Colon (tissue), 2 donors: ENCODE measurements at regions not wholly inside any gene's neighbourhood (a gene's known extent, or its start where the extent isn't known, plus 50 kb on each side); places are given as distances from the start of the nearest gene placed in this dataset.

Source experiments
- FAIRE-seq: peaks from 2 replicates; lab custom pipeline; 2012; peaks lifted over from hg19 to GRCh38; lab: Jason Lieb, UNC
- donor health status: control.
- donor health status: control.

GRCh38 chr4:147361726-147362125 is 119.2 kb upstream of the EDNRA start:
- FAIRE-seq = peak; percentile 94

GRCh38 chr4:147362938-147363337 is 118.0 kb upstream of the EDNRA start:
- no peak for FAIRE-seq

GRCh38 chr4:147363514-147363913 is 117.4 kb upstream of the EDNRA start:
- FAIRE-seq = no peak

GRCh38 chr4:147365396-147365795 is 115.5 kb upstream of the EDNRA start:
- no peak for FAIRE-seq

- FAIRE-seq = no peak
Measured at GRCh38 chr4:147366164-147366563, 114.7 kb upstream of the EDNRA start.

GRCh38 chr4:147367891-147368290 is 113.0 kb upstream of the EDNRA start:
- no peak for FAIRE-seq

GRCh38 chr4:147368948-147369347 is 111.9 kb upstream of the EDNRA start:
- FAIRE-seq = no peak

- no peak for FAIRE-seq
Measured at GRCh38 chr4:147370473-147370872, 110.4 kb upstream of the EDNRA start.

- FAIRE-seq = peak; percentile 75
Measured at GRCh38 chr4:147370881-147371280, 110.0 kb upstream of the EDNRA start.

- no peak for FAIRE-seq
Measured at GRCh38 chr4:147371661-147372060, 109.2 kb upstream of the EDNRA start.

- no peak for FAIRE-seq
Measured at GRCh38 chr4:147378780-147379179, 102.1 kb upstream of the EDNRA start.

- no peak for FAIRE-seq
Measured at GRCh38 chr4:147381749-147382148, 99.1 kb upstream of the EDNRA start.

GRCh38 chr4:147388018-147388417 is 92.9 kb upstream of the EDNRA start:
- no peak for FAIRE-seq

GRCh38 chr4:147396105-147396504 is 84.8 kb upstream of the EDNRA start:
- no peak for FAIRE-seq

GRCh38 chr4:147398556-147398955 is 82.3 kb upstream of the EDNRA start:
- FAIRE-seq = no peak

GRCh38 chr4:147400721-147401120 is 80.2 kb upstream of the EDNRA start:
- no peak for FAIRE-seq

GRCh38 chr4:147401221-147401620 is 79.7 kb upstream of the EDNRA start:
- no peak for FAIRE-seq

GRCh38 chr4:147407261-147408045 is 73.4 kb upstream of the EDNRA start:
- no peak for FAIRE-seq

GRCh38 chr4:147408189-147408588 is 72.7 kb upstream of the EDNRA start:
- no peak for FAIRE-seq

GRCh38 chr4:147409350-147409749 is 71.5 kb upstream of the EDNRA start:
- no peak for FAIRE-seq

GRCh38 chr4:147418226-147418625 is 62.7 kb upstream of the EDNRA start:
- no peak for FAIRE-seq

- no peak for FAIRE-seq
Measured at GRCh38 chr4:147421456-147421855, 59.4 kb upstream of the EDNRA start.

GRCh38 chr4:147423229-147423628 is 57.7 kb upstream of the EDNRA start:
- no peak for FAIRE-seq

- FAIRE-seq = no peak
Measured at GRCh38 chr4:147425019-147425418, 55.9 kb upstream of the EDNRA start.
